HG02973 (cell line): ENCODE measurements at regions not wholly inside any gene's neighbourhood (a gene's known extent, or its start where the extent isn't known, plus 50 kb on each side); places are given as distances from the start of the nearest gene placed in this dataset.

ENCODE experiments used
- ATAC-seq: cut with Tn5 transposase; IDR thresholded peaks from one replicate; pipeline ENCODE4 v1.9.1; 2021; ENCODE audit warnings: moderate library complexity; ENCODE audit not compliant: unreplicated experiment

- no peak for ATAC-seq
Measured at GRCh38 chr13:108435393-108436149, 166.1 kb downstream of the TNFSF13B start.

- ATAC-seq: no peak
Measured at GRCh38 chr13:108437496-108437895, 168.0 kb downstream of the TNFSF13B start.

GRCh38 chr13:108439556-108439955 lies 170.0 kb downstream of the TNFSF13B start:
- no peak for ATAC-seq

- ATAC-seq: no peak
Measured at GRCh38 chr13:108444448-108444847, 174.9 kb downstream of the TNFSF13B start.

- no peak for ATAC-seq
Measured at GRCh38 chr13:108448891-108449290, 179.4 kb downstream of the TNFSF13B start.

GRCh38 chr13:108451121-108451520 lies 178.3 kb upstream of the MYO16 start:
- ATAC-seq: no peak

GRCh38 chr13:108455320-108455719 lies 174.1 kb upstream of the MYO16 start:
- no peak for ATAC-seq

DNA sequence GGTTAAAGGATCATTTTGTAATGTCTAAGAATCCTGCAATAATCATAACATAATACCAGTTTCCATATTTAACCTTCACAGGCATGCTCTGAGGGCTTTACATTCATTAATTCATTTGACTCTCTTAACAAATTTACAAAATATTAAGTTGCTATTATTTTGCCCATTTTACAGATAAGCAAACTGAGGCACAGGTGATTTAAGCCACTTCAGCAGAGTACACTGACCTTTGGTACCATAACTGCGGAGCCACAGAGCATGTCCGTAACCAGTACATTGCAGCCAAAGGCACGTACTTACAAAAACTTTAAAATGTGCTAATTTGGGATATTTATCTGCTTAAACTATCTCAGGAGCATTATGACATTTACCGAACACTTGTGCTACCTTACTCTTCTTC lies 169.4 kb upstream of the MYO16 start:
- no peak for ATAC-seq

DNA sequence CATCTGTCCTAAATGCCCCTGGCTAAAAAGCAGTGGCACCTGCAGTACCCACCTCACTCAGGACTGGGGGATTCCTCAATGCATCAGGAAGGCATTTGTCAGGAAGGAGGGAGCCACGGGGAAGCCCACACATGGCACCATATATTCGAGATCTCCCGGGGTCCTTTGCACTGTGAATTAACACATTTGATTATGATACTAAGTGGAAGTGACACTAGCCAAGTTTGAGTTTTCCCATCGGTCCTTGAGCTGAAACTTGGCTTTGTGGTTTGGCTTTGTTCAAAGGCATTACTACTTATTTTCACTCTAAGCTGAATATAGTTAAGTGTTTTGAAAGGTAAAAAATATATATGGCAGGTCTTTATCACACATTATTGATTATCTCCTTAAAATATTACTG lies 168.7 kb upstream of the MYO16 start:
- no peak for ATAC-seq

- ATAC-seq: no peak
Measured at GRCh38 chr13:108463340-108463739, 166.1 kb upstream of the MYO16 start.

DNA sequence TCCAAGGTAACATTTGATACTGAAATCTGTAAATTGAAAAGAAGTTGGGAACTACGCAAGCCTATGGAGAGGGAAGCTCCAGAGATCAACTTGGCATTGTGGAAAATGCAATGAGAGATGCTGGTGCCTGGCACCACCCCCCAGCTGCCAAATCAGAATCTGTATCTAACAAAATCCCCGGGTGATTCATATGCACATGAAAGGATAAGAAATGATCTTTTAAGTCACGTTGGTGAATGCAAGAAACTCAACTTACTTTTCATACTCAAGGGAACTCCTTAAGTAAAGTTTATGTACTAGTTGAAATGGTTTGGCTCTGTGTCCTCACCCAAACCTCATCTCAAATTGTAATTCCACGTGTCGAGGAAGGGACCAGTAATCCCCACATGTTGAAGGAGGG lies 158.5 kb upstream of the MYO16 start:
- no peak for ATAC-seq

DNA sequence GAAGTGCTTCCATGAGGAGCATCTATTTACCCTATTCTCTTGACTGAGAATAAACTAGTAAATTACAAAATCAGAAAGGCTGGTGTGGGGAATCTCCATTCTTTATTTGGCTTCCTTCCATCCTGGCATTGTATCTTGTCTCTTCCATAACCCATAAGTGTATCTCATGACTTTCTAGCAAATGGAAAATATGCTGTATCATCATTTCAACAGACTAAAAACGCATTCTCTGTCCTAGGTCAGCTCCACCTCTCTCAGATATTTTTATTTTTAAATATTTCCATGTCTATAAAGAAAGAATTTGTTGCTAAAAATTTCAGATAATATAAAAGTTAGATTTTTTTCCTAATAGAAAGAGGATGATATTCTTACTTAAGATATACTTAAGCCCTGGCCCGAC lies 154.2 kb upstream of the MYO16 start:
- ATAC-seq: no peak

GRCh38 chr13:108477376-108477775 lies 152.0 kb upstream of the MYO16 start:
- no peak for ATAC-seq

GRCh38 chr13:108478179-108478578 lies 151.2 kb upstream of the MYO16 start:
- ATAC-seq: no peak

DNA sequence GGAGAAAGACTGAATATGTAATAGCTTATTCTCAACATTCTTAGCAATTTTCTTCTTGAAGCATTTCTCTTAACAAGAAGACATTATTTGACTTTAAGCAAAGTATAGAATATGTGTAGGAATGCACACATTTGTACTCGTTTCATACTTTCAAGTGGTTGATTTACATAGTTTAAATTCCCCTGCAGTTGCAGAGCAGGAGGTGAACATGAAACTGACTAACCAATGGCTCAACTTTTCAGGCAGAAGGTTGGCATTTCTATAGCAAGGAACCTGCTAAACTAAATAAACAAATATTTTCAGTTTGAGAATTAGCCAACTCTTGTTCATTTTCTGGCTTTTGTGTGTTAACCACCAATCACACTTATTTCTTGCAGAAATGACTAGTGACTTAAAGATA lies 145.4 kb upstream of the MYO16 start:
- ATAC-seq: no peak

DNA sequence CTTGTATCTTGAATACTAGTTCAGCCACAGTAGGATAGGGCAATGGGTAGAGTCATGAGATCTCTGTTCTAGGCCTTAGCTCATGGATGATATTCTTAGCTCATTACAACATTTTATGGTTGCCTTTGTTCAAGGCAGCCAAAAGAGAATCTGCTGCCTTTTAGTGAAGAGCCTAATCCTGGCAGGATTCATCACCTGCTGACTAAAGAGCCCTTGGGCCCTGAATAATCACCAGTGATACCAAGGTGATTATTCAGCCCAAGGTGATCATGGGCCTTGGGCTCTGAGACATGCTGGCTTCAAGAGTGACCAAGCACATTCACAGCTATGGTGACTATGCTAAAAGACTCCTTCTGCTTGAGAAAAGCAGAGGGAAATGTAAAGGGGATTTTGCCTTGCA lies 143.3 kb upstream of the MYO16 start:
- no peak for ATAC-seq

GRCh38 chr13:108494991-108495645 lies 134.3 kb upstream of the MYO16 start:
- no peak for ATAC-seq

DNA sequence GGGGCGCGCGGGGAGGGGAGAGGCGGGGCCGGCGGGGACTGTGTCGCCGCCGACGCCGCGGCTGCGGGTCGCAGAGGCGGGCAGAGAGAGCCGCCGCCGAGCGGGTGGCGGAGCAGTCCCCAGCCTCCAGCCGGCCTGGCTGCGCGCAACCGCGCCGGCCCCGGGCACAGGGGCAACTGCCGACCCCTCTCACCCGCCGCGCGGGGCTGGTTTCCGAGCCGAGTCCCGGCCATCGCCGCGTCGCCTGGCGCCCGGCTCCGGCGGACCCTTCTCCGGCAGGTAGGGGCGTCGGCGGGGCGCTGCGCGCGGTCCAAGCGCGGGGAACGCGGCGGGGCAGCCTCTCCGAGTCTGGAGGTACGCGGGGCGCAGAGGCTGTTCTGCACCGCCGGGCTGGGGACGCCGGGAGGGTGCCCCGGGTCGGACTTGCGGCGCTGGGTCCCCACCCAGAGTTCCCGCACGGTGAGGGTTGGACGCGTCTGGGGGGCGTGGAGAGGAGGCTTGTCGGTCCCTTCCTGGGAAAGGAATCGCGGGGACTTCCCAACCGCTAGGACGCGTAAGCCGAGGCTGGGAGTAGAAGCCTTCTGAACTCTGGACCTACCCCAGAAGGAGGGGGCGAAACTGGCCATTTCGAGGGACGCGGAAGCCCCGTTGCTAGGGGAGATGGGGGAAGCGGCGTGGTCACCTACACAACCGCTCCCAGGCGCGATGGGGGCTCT lies 133.6 kb upstream of the MYO16 start:
- ATAC-seq: no peak

DNA sequence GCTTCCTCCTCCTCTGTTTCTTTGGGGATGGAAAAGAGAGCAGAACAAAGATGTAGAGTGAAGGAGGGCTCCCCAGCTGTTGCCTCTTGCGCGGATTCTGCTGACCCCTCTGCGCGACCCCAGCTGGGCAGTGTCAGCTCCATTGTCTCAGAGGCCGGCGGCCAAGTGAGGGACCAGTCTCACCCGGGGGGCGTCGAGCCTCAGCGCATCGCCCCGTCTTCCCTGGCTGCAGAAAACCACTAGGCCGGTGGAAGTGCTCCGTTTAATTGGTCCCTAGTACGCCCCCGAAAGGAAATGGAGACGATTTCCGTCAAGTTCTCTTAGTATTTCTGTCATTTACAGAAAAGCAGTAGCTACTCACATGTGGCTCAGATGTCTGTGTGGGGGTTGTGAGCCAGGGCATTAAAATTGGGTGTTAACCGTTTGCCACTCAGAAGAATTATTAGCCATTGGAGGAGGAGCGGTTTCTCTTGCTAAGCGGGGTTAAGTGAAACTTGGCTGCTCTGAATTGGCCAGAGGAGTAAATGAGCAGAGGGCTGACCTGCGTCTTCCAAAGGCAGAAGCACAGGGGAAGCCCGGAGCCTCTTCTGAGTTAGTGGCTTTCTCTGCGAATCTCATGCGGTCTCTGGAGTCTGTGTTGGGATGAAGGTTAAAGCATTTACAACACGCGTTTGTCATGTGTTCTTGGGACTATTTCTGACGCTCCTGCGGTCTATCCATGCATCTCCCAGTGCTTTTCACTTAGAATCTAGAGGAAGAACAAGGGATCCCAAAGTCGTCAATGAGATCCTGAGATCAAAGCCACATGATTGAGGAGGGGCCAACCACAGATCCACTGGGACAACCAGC lies 132.8 kb upstream of the MYO16 start:
- no peak for ATAC-seq

- no peak for ATAC-seq
Measured at GRCh38 chr13:108500711-108501110, 128.7 kb upstream of the MYO16 start.

GRCh38 chr13:108508263-108508662 lies 121.1 kb upstream of the MYO16 start:
- no peak for ATAC-seq
